Smooth muscle cell (in vitro differentiated cells): ENCODE measurements at regions not wholly inside any gene's neighbourhood (a gene's known extent, or its start where the extent isn't known, plus 50 kb on each side); places are given as distances from the start of the nearest gene placed in this dataset.
A peak's percentile ranks its signal among the peaks of the same experiment; 100 is the strongest.

Experiments used
- DNase-seq: peaks from one replicate; lab custom pipeline; 2025; ENCODE audit not compliant: unreplicated experiment; lab: John Stamatoyannopoulos, UW
- H2AFZ ChIP-seq: fragments of 200-600 bp; sonication (generic); 2 replicates; pipeline ENCODE4 v1.6.0; 2016; ENCODE audit warnings: antibody characterized with exemption, low read depth, mild to moderate bottlenecking
- H3F3A ChIP-seq: fragments of 200-600 bp; sonication (generic); 2 replicates; pipeline ENCODE4 v1.6.0; 2017; ENCODE audit warnings: antibody characterized with exemption, low read depth
- H3K27ac ChIP-seq: fragments of 200-600 bp; sonication (generic); 2 replicates; pipeline ENCODE4 v1.5.1; 2016; ENCODE audit warnings: low read depth, mild to moderate bottlenecking
- H3K27me3 ChIP-seq: fragments of 200-600 bp; sonication (generic); 2 replicates; pipeline ENCODE4 v1.6.1; 2016; ENCODE audit warnings: low read depth, mild to moderate bottlenecking
- H3K36me3 ChIP-seq: fragments of 200-600 bp; sonication (generic); 2 replicates; pipeline ENCODE4 v1.5.1; 2016; ENCODE audit warnings: low read depth
- H3K4me1 ChIP-seq: fragments of 200-600 bp; sonication (generic); 2 replicates; pipeline ENCODE4 v1.5.1; 2016; ENCODE audit warnings: low read depth
- H3K4me2 ChIP-seq: fragments of 200-600 bp; sonication (generic); 2 replicates; pipeline ENCODE4 v1.6.0; 2016; ENCODE audit warnings: mild to moderate bottlenecking
- H3K4me3 ChIP-seq: fragments of 200-600 bp; sonication (generic); 2 replicates; pipeline ENCODE4 v1.5.1; 2016; ENCODE audit warnings: mild to moderate bottlenecking
- H3K79me2 ChIP-seq: fragments of 200-600 bp; sonication (generic); 2 replicates; pipeline ENCODE4 v1.6.0; 2016; ENCODE audit warnings: low read depth, mild to moderate bottlenecking
- H3K9ac ChIP-seq: fragments of 200-600 bp; sonication (generic); 2 replicates; pipeline ENCODE4 v1.6.0; 2016; ENCODE audit warnings: low read depth
- H3K9me3 ChIP-seq: fragments of 200-600 bp; sonication (generic); replicated peaks from 2 replicates; pipeline ENCODE4 v1.5.1; 2016; ENCODE audit warnings: low read depth
- H4K20me1 ChIP-seq: fragments of 200-600 bp; sonication (generic); 2 replicates; pipeline ENCODE4 v1.6.0; 2016; ENCODE audit warnings: low read depth
- WGBS: methylation state at CpG from one replicate; pipeline ENCODE4 v1.1.7; 2016; ENCODE audit warnings: low lambda C conversion rate; 5-methylcytosine and 5-hydroxymethylcytosine counted together
- TF ChIP-seq, protein P1 (sequence below): fragments of 200-600 bp; sonication (generic); IDR thresholded peaks from 2 replicates; pipeline ENCODE4 v1.5.1; 2017; ENCODE audit warnings: borderline replicate concordance, mild to moderate bottlenecking, antibody characterized with exemption; ENCODE audit not compliant: insufficient read depth, poor library complexity, severe bottlenecking

DNA sequence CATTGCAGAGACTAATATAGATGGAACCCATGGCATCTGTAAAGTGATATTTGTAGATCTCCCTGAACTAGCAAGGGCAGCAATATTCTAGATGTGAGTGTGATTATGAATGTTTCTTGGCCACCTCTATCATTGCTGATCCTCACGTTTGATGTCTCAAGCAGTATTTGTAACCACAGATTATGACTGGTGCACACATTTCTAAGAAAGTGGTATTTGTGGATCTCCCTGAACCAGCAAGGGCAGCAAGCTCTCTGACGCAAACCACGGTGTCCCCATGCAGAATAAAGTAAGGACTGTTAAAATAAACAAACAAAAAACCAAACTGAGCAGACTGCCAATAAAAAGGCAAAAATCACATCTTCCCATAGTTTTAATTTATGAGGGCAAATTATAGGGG is 301.3 kb downstream of the CSNK1G3 start:
- Histone ChIP-seq H3K27ac (peak overlapping the region; percentile 79), H3K4me2 (peak overlapping the region; percentile 74), H2AFZ (no peak overlapping the region), H4K20me1 (no peaks in the 10 kb centered on the region), H3F3A (peaks cover 11% of the 10 kb centered on the region), H3K9ac (no peak overlapping the region), H3K4me3 (no peak overlapping the region), H3K9me3 (no peaks in the 10 kb centered on the region), H3K79me2 (no peaks in the 10 kb centered on the region), H3K27me3 (no peaks in the 10 kb centered on the region), H3K36me3 (no peaks in the 10 kb centered on the region), H3K4me1 (peaks cover 57% of the 10 kb centered on the region)
- DNase-seq, result no peak
- 30% methylated on average over 3 of the region's 3 CpGs for WGBS
- TF ChIP-seq, protein P1, sequence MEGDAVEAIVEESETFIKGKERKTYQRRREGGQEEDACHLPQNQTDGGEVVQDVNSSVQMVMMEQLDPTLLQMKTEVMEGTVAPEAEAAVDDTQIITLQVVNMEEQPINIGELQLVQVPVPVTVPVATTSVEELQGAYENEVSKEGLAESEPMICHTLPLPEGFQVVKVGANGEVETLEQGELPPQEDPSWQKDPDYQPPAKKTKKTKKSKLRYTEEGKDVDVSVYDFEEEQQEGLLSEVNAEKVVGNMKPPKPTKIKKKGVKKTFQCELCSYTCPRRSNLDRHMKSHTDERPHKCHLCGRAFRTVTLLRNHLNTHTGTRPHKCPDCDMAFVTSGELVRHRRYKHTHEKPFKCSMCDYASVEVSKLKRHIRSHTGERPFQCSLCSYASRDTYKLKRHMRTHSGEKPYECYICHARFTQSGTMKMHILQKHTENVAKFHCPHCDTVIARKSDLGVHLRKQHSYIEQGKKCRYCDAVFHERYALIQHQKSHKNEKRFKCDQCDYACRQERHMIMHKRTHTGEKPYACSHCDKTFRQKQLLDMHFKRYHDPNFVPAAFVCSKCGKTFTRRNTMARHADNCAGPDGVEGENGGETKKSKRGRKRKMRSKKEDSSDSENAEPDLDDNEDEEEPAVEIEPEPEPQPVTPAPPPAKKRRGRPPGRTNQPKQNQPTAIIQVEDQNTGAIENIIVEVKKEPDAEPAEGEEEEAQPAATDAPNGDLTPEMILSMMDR, result no peak

DNA sequence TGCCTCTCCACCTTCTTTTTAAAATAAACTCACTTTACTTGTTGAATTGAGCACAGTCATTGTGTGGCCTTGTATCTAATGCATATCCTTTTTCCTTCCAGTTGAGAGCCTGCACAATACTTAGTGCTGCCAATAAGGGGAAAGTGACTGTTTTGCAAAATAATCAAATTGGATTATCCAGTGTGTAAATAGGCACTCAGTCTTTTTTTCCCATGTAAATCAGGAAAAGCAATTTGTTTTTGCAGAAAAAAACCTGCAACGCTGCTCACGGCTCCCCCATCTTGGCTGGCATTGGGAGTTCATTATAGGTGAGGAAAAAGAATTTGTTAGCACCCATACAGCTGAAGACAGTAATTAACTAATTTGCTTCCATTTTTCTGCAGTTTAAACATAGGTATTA is 299.9 kb downstream of the CSNK1G3 start:
- no peak overlapping the region for H3K9ac ChIP-seq
- H3K4me1 ChIP-seq, result peaks cover 70% of the 10 kb centered on the region
- no peak overlapping the region for H3K4me3 ChIP-seq
- no peaks in the 10 kb centered on the region for H4K20me1 ChIP-seq
- H3K27me3 ChIP-seq, result no peaks in the 10 kb centered on the region
- WGBS, result 97% methylated on average over 2 of the region's 2 CpGs
- H3F3A ChIP-seq, result peaks cover 18% of the 10 kb centered on the region
- H3K79me2 ChIP-seq, result no peaks in the 10 kb centered on the region
- H3K27ac ChIP-seq, result no peak overlapping the region
- DNase-seq, result no peak
- H2AFZ ChIP-seq, result no peak overlapping the region
- no peaks in the 10 kb centered on the region for H3K9me3 ChIP-seq
- TF ChIP-seq, protein P1, result no peak
- no peak overlapping the region for H3K4me2 ChIP-seq
- no peaks in the 10 kb centered on the region for H3K36me3 ChIP-seq

DNA sequence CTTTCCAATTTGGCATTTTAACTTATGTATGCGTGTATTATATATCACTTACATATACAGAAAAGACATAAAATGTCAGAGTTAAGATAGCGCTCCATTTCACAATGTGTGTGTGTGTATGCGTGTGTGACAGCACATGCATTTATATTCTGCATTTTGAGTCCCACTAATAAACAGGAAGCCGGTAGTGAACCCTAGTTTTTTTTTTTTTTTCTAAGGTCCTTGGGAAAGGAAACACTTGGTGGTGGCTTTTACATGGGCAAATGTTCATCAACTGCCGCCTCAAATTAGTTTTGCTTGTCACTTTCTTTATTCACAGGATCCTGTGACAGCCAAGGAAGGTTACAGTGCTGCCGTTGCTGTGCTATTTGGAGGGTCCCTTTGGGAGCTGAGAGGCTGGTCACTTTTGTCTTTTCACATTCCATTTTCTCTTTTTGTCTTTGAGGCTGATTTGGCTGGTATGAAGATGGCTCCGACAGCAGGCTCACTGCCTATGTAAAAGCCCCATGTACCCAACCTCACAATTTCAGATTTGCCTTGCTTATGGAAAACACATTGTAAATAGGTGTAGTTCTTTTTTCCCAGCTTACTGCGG is 298.9 kb downstream of the CSNK1G3 start:
- H3F3A ChIP-seq, result peaks cover 19% of the 10 kb centered on the region
- no peak overlapping the region for H3K4me2 ChIP-seq
- H3K36me3 ChIP-seq, result no peaks in the 10 kb centered on the region
- H3K4me3 ChIP-seq, result no peak overlapping the region
- no peak overlapping the region for H2AFZ ChIP-seq
- no peaks in the 10 kb centered on the region for H3K79me2 ChIP-seq
- no peak for DNase-seq
- no peak overlapping the region for H3K27ac ChIP-seq
- peaks cover 72% of the 10 kb centered on the region for H3K4me1 ChIP-seq
- TF ChIP-seq, protein P1, result no peak
- H4K20me1 ChIP-seq, result no peaks in the 10 kb centered on the region
- H3K27me3 ChIP-seq, result no peaks in the 10 kb centered on the region
- H3K9me3 ChIP-seq, result no peaks in the 10 kb centered on the region
- H3K9ac ChIP-seq, result no peak overlapping the region
- WGBS, result 93% methylated on average over 8 of the region's 8 CpGs

DNA sequence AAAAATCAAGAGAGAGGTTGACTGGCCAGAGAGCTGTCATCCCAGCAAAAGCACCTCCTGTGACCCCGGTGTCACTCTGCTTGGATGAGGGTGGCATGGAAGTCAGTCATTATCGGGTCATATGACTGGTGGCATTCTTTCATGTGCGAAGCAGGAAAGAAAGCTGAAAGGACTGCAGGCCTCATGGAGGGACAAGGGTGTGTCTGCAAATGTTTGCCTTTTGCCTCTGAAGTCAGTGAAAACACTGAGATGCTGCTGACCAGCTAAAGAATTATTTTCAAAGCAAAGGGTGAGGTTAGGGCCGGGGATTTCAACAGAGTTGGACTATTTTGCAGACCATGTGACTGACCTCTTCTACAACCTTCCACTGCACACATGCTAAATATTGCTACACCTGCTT is 298.3 kb downstream of the CSNK1G3 start:
- no peaks in the 10 kb centered on the region for H3K27me3 ChIP-seq
- H3K4me2 ChIP-seq, result no peak overlapping the region
- no peak overlapping the region for H2AFZ ChIP-seq
- H3K9me3 ChIP-seq, result no peaks in the 10 kb centered on the region
- 63% methylated on average over 4 of the region's 4 CpGs for WGBS
- peaks cover 68% of the 10 kb centered on the region for H3K4me1 ChIP-seq
- H4K20me1 ChIP-seq, result no peaks in the 10 kb centered on the region
- no peak for DNase-seq
- H3K9ac ChIP-seq, result no peak overlapping the region
- TF ChIP-seq, protein P1, result no peak
- H3K79me2 ChIP-seq, result no peaks in the 10 kb centered on the region
- H3K27ac ChIP-seq, result no peak overlapping the region
- peaks cover 19% of the 10 kb centered on the region for H3F3A ChIP-seq
- no peak overlapping the region for H3K4me3 ChIP-seq
- H3K36me3 ChIP-seq, result no peaks in the 10 kb centered on the region
